Small intestine (tissue), 7 donors: ENCODE measurements at regions not wholly inside any gene's neighbourhood (a gene's known extent, or its start where the extent isn't known, plus 50 kb on each side); places are given as distances from the start of the nearest gene placed in this dataset.
A peak's percentile ranks its signal among the peaks of the same experiment; 100 is the strongest.
"Not testable (repeated sequence)": the region's sequence is repeated elsewhere in the genome, so short reads cannot be mapped to it uniquely, and the experiment has no call there.

Experiments
- DNase-seq, 2 donors: peaks; one replicate each; pipeline versions ENCODE4 v3.0.0 to v3.0.0-alpha.2; 2013
- FAIRE-seq: peaks from 2 replicates; lab custom pipeline; 2012; peaks lifted over from hg19 to GRCh38; lab: Jason Lieb, UNC
- H3K27ac ChIP-seq, 3 donors: one replicate each; pipeline ENCODE4 v1.5.1; 2013; ENCODE audit warnings: low read length in 2 of 3, mild to moderate bottlenecking in 2 of 3, control low read depth in 1 of 3, inconsistent platforms in 1 of 3, low read depth in 1 of 3, moderate library complexity in 1 of 3
- H3K27me3 ChIP-seq, 3 donors: one replicate each; pipeline ENCODE4 v1.6.1; 2013; ENCODE audit warnings: low read length in 3 of 3, inconsistent platforms in 1 of 3; ENCODE audit not compliant: control insufficient read depth in 3 of 3, insufficient read depth in 3 of 3
- H3K36me3 ChIP-seq, 3 donors: one replicate each; pipeline ENCODE4 v1.6.1; 2013; ENCODE audit warnings: low read length in 3 of 3, inconsistent platforms in 1 of 3, low read depth in 1 of 3, mild to moderate bottlenecking in 1 of 3, moderate library complexity in 1 of 3; ENCODE audit not compliant: control insufficient read depth in 3 of 3, insufficient read depth in 2 of 3
- H3K4me1 ChIP-seq, 3 donors: one replicate each; pipeline ENCODE4 v1.6.1; 2013; ENCODE audit warnings: low read length in 2 of 3, inconsistent platforms in 1 of 3, low read depth in 1 of 3, mild to moderate bottlenecking in 1 of 3, moderate library complexity in 1 of 3; ENCODE audit not compliant: control insufficient read depth in 3 of 3, insufficient read depth in 2 of 3
- H3K4me3 ChIP-seq, 3 donors: one replicate each; pipeline ENCODE4 v1.5.1; 2013; ENCODE audit warnings: low read length in 3 of 3, control low read depth in 1 of 3, inconsistent platforms in 1 of 3, low read depth in 1 of 3, mild to moderate bottlenecking in 1 of 3, moderate library complexity in 1 of 3
- H3K9me3 ChIP-seq, 2 donors: one replicate each; pipeline ENCODE4 v1.6.1; 2013; ENCODE audit warnings: low read depth in 1 of 2, low read length in 1 of 2; ENCODE audit not compliant: control insufficient read depth in 2 of 2, insufficient read depth in 1 of 2
- WGBS, 3 donors: extraction: QIAGEN DNeasy Blood & Tissue Kit; methylation state at CpG; one replicate each; pipeline ENCODE4 v1.1.7; 2013; 5-methylcytosine and 5-hydroxymethylcytosine counted together
- donor health status: healthy with polysubstance abuse.
- donor health status: control.
- donor health status: control.
- donor health status: Bipolar disorder and iron deficiency.
- donor health status: healthy.

- no peak for FAIRE-seq
- H3K36me3 ChIP-seq: no peaks in the 10 kb centered on the region
Measured at GRCh38 chrX:17977696-17978095, 116.6 kb upstream of the RAI2 start.

GRCh38 chrX:17976955-17977354 lies 115.9 kb upstream of the RAI2 start:
- WGBS, 3 donors: 63 to 71% (median 68%) methylated on average over 3 of the region's 3 CpGs
- Histone ChIP-seq H3K27me3 (no peaks in the 10 kb centered on the region), H3K9me3 (no peaks in the 10 kb centered on the region), H3K27ac (no peak overlapping the region), H3K4me3 (no peak overlapping the region), H3K36me3 (no peaks in the 10 kb centered on the region), H3K4me1 (no peaks in the 10 kb centered on the region)
- no peak for FAIRE-seq
- DNase-seq: no peak

More at GRCh38 chrX:17977696-17978095, 116.6 kb upstream of the RAI2 start:
- no peak for DNase-seq
- 63 to 81% (median 72%) methylated on average over 3 of the region's 3 CpGs for WGBS, 3 donors
- H3K4me1 ChIP-seq: no peaks in the 10 kb centered on the region
- H3K9me3 ChIP-seq: no peaks in the 10 kb centered on the region
- H3K27ac ChIP-seq: no peak overlapping the region
- H3K27me3 ChIP-seq: no peaks in the 10 kb centered on the region
- no peak overlapping the region for H3K4me3 ChIP-seq

GRCh38 chrX:17975349-17975748 lies 114.3 kb upstream of the RAI2 start:
- DNase-seq, H3K4me3 ChIP-seq, H3K36me3 ChIP-seq, H3K27ac ChIP-seq, FAIRE-seq, H3K9me3 ChIP-seq, H3K4me1 ChIP-seq, H3K27me3 ChIP-seq: not testable (repeated sequence)
- 85 to 87% (median 86%) methylated on average over 5 of the region's 5 CpGs for WGBS, 3 donors

GRCh38 chrX:17968367-17968766 lies 107.3 kb upstream of the RAI2 start:
- FAIRE-seq: no peak
- no peaks in the 10 kb centered on the region for H3K4me1 ChIP-seq
- no peak overlapping the region for H3K4me3 ChIP-seq

GRCh38 chrX:17967888-17968287 lies 106.8 kb upstream of the RAI2 start:
- WGBS, 3 donors: 11 to 40% (median 30%) methylated on average over 3 of the region's 3 CpGs
- H3K27me3 ChIP-seq: no peaks in the 10 kb centered on the region
- no peaks in the 10 kb centered on the region for H3K36me3 ChIP-seq
- DNase-seq (peak; percentile 30 to 55), FAIRE-seq (no peak)
- no peak overlapping the region for H3K4me3 ChIP-seq
- no peaks in the 10 kb centered on the region for H3K9me3 ChIP-seq
- H3K4me1 ChIP-seq: no peaks in the 10 kb centered on the region
- no peak overlapping the region for H3K27ac ChIP-seq

More at GRCh38 chrX:17968367-17968766, 107.3 kb upstream of the RAI2 start:
- H3K9me3 ChIP-seq: no peaks in the 10 kb centered on the region
- no peaks in the 10 kb centered on the region for H3K36me3 ChIP-seq
- DNase-seq: no peak
- no peaks in the 10 kb centered on the region for H3K27me3 ChIP-seq
- WGBS, 3 donors: 35 to 61% (median 47%) methylated on average over 8 of the region's 8 CpGs
- no peak overlapping the region for H3K27ac ChIP-seq

- no peaks in the 10 kb centered on the region for H3K4me1 ChIP-seq
- H3K27me3 ChIP-seq: no peaks in the 10 kb centered on the region
- no peak overlapping the region for H3K4me3 ChIP-seq
- no peak for DNase-seq
- H3K9me3 ChIP-seq: no peaks in the 10 kb centered on the region
- no peak overlapping the region for H3K27ac ChIP-seq
- no peaks in the 10 kb centered on the region for H3K36me3 ChIP-seq
- 73 to 90% (median 75%) methylated on average over 1 of the region's 1 CpG for WGBS, 3 donors
- no peak for FAIRE-seq
Measured at GRCh38 chrX:17964871-17965270, 103.8 kb upstream of the RAI2 start.

GRCh38 chrX:17960891-17961290 lies 99.8 kb upstream of the RAI2 start:
- no peak for FAIRE-seq
- H3K36me3 ChIP-seq: no peaks in the 10 kb centered on the region
- 52 to 68% (median 67%) methylated on average over 3 of the region's 3 CpGs for WGBS, 3 donors
- H3K27me3 ChIP-seq: no peaks in the 10 kb centered on the region
- no peaks in the 10 kb centered on the region for H3K9me3 ChIP-seq
- no peaks in the 10 kb centered on the region for H3K4me1 ChIP-seq
- no peak for DNase-seq
- H3K27ac ChIP-seq: no peak overlapping the region
- no peak overlapping the region for H3K4me3 ChIP-seq

GRCh38 chrX:17944833-17945497 lies 83.9 kb upstream of the RAI2 start:
- no peak overlapping the region for H3K4me3 ChIP-seq
- FAIRE-seq: no peak
- H3K36me3 ChIP-seq: no peaks in the 10 kb centered on the region
- no peaks in the 10 kb centered on the region for H3K27me3 ChIP-seq
- H3K27ac ChIP-seq: no peak overlapping the region
- WGBS, 3 donors: 59 to 72% (median 71%) methylated on average over 10 of the region's 10 CpGs
- no peak for DNase-seq
- no peaks in the 10 kb centered on the region for H3K4me1 ChIP-seq
- H3K9me3 ChIP-seq: no peaks in the 10 kb centered on the region

- DNase-seq, H3K4me1 ChIP-seq, FAIRE-seq, H3K36me3 ChIP-seq, H3K9me3 ChIP-seq, H3K27ac ChIP-seq, H3K4me3 ChIP-seq, H3K27me3 ChIP-seq: not testable (repeated sequence)
- WGBS, 3 donors: 74 to 90% (median 80%) methylated on average over 2 of the region's 2 CpGs
Measured at GRCh38 chrX:17941171-17941570, 80.1 kb upstream of the RAI2 start.
